ENCODE measurements at regions not wholly inside any gene's neighbourhood (a gene's known extent, or its start where the extent isn't known, plus 50 kb on each side); places are given as distances from the start of the nearest gene placed in this dataset.

GRCh38 chr9:135015565-135015964, 71.9 kb upstream of the OLFM1 start:
- Mint-ChIP-seq H3K27ac (no peak overlapping the region), H3K4me1 (no peaks in the 10 kb centered on the region), H3K27me3 (peaks cover 6 to 9% of the 10 kb centered on the region in 2 donors), H3K36me3 (no peaks in the 10 kb centered on the region), H3K4me3 (no peak overlapping the region), H3K9me3 (no peaks in the 10 kb centered on the region)
- CTCF ChIA-PET, result interaction anchor here (1.5 kb wide), 1 partner anchor 8 kb away, joined by 3 read pairs; no protein-coding TSS in a partner anchor
- Histone ChIP-seq H3K36me3 (ENCODE audit: insufficient read depth, low read length) (no peaks in the 10 kb centered on the region), H3K4me1 (ENCODE audit: insufficient read depth, low read length) (no peaks in the 10 kb centered on the region), H3K27ac (ENCODE audit: low read depth, low read length) (no peak overlapping the region), H3K27me3 (ENCODE audit: insufficient read depth, low read length, poor library complexity, severe bottlenecking) (no peaks in the 10 kb centered on the region), H3K9me3 (ENCODE audit: low read length) (no peaks in the 10 kb centered on the region), H3K4me3 (ENCODE audit: low read length) (no peak overlapping the region)
- POLR2A ChIA-PET, result no interaction called here
- DNase-seq, result no peak

GRCh38 chr9:135016037-135016640, 71.3 kb upstream of the OLFM1 start:
- H3K4me3 Mint-ChIP-seq, result no peak overlapping the region
- Histone ChIP-seq H3K27me3 (ENCODE audit: insufficient read depth, low read length, poor library complexity, severe bottlenecking) (no peaks in the 10 kb centered on the region), H3K27ac (ENCODE audit: low read depth, low read length) (no peak overlapping the region), H3K36me3 (ENCODE audit: insufficient read depth, low read length) (no peaks in the 10 kb centered on the region), H3K4me3 (ENCODE audit: low read length) (no peak overlapping the region), H3K4me1 (ENCODE audit: insufficient read depth, low read length) (no peaks in the 10 kb centered on the region), H3K9me3 (ENCODE audit: low read length) (no peaks in the 10 kb centered on the region)
- no peak for DNase-seq
- H3K9me3 Mint-ChIP-seq, result no peaks in the 10 kb centered on the region
- POLR2A ChIA-PET, result no interaction called here
- no peaks in the 10 kb centered on the region for H3K4me1 Mint-ChIP-seq
- H3K27ac Mint-ChIP-seq, result no peak overlapping the region
- H3K27me3 Mint-ChIP-seq, result peaks cover 6 to 9% of the 10 kb centered on the region in 2 donors
- H3K36me3 Mint-ChIP-seq, result no peaks in the 10 kb centered on the region
- CTCF ChIA-PET, result no interaction called here

DNA sequence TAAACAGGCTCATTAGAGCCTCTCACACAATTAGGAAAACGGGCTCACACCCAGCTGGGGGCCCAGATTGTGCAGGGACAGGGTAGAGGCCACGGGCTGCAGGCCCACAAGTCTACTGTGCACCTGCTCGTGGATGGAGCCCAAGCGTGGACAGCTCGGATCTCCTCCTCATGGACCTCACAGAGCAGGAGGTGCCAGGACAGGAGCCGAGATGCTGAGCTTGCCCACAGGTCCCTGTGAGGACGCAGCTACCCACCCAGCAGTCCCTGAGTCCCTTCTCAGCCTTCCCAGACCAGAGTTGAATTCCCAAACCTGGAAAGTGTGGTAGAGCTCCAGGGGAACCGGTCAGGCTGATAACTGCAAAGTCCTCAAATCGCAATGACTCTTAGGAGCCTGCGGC, 70.6 kb upstream of the OLFM1 start:
- ChIA-PET CTCF (no interaction called here), POLR2A (no interaction called here)
- no peaks in the 10 kb centered on the region for H3K9me3 Mint-ChIP-seq
- H3K36me3 Mint-ChIP-seq, result no peaks in the 10 kb centered on the region
- Histone ChIP-seq H3K36me3 (ENCODE audit: insufficient read depth, low read length) (no peaks in the 10 kb centered on the region), H3K4me1 (ENCODE audit: insufficient read depth, low read length) (no peaks in the 10 kb centered on the region), H3K27me3 (ENCODE audit: insufficient read depth, low read length, poor library complexity, severe bottlenecking) (no peaks in the 10 kb centered on the region), H3K4me3 (ENCODE audit: low read length) (no peak overlapping the region), H3K9me3 (ENCODE audit: low read length) (no peaks in the 10 kb centered on the region), H3K27ac (ENCODE audit: low read depth, low read length) (no peak overlapping the region)
- peaks cover 3 to 9% of the 10 kb centered on the region in 2 donors for H3K27me3 Mint-ChIP-seq
- no peaks in the 10 kb centered on the region for H3K4me1 Mint-ChIP-seq
- H3K27ac Mint-ChIP-seq, result no peak overlapping the region
- DNase-seq, result no peak
- H3K4me3 Mint-ChIP-seq, result no peak overlapping the region

DNA sequence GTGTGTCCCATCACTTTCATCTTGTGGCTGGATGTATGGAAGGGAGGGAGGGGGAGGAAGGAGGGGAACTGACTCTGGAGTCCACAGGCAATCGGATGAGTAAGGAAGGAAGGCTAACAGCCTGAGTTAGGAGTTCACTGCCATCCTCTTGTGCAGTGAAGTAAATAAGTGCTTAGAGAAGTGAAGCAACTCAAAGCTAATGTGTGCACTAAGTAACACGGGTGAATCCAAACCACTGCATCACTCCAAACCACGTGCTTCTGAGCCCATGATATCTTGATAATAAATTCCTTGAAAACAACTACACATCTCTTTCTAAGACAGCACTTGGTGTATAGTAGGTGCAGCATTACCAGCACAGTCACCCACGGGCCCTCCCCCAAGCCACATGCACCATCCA, 69.6 kb upstream of the OLFM1 start:
- no peaks in the 10 kb centered on the region for H3K9me3 ChIP-seq (ENCODE audit: low read length)
- POLR2A ChIA-PET, result no interaction called here
- Mint-ChIP-seq H3K27ac (no peak overlapping the region), H3K9me3 (no peaks in the 10 kb centered on the region), H3K27me3 (peaks cover 7 to 9% of the 10 kb centered on the region in 2 donors), H3K4me1 (no peaks in the 10 kb centered on the region), H3K36me3 (no peaks in the 10 kb centered on the region), H3K4me3 (no peak overlapping the region)
- no peak overlapping the region for H3K4me3 ChIP-seq (ENCODE audit: low read length)
- H3K27ac ChIP-seq (ENCODE audit: low read depth, low read length), result no peak overlapping the region
- no peak for DNase-seq
- no peaks in the 10 kb centered on the region for H3K4me1 ChIP-seq (ENCODE audit: insufficient read depth, low read length)
- no peaks in the 10 kb centered on the region for H3K27me3 ChIP-seq (ENCODE audit: insufficient read depth, low read length, poor library complexity, severe bottlenecking)
- H3K36me3 ChIP-seq (ENCODE audit: insufficient read depth, low read length), result no peaks in the 10 kb centered on the region
- CTCF ChIA-PET, result no interaction called here

- H3K36me3 Mint-ChIP-seq, result no peaks in the 10 kb centered on the region
- Histone ChIP-seq H3K27me3 (ENCODE audit: insufficient read depth, low read length, poor library complexity, severe bottlenecking) (no peaks in the 10 kb centered on the region), H3K27ac (ENCODE audit: low read depth, low read length) (no peak overlapping the region), H3K36me3 (ENCODE audit: insufficient read depth, low read length) (no peaks in the 10 kb centered on the region), H3K4me3 (ENCODE audit: low read length) (no peak overlapping the region), H3K4me1 (ENCODE audit: insufficient read depth, low read length) (no peaks in the 10 kb centered on the region), H3K9me3 (ENCODE audit: low read length) (no peaks in the 10 kb centered on the region)
- POLR2A ChIA-PET, result no interaction called here
- no peak overlapping the region for H3K27ac Mint-ChIP-seq
- no peak for DNase-seq
- no peak overlapping the region for H3K4me3 Mint-ChIP-seq
- no peaks in the 10 kb centered on the region for H3K9me3 Mint-ChIP-seq
- H3K4me1 Mint-ChIP-seq, result no peaks in the 10 kb centered on the region
- CTCF ChIA-PET, result no interaction called here
- H3K27me3 Mint-ChIP-seq, result peaks cover 7 to 9% of the 10 kb centered on the region in 2 donors
These were observed 69.1 kb upstream of the OLFM1 start for GRCh38 chr9:135018306-135018915.

DNA sequence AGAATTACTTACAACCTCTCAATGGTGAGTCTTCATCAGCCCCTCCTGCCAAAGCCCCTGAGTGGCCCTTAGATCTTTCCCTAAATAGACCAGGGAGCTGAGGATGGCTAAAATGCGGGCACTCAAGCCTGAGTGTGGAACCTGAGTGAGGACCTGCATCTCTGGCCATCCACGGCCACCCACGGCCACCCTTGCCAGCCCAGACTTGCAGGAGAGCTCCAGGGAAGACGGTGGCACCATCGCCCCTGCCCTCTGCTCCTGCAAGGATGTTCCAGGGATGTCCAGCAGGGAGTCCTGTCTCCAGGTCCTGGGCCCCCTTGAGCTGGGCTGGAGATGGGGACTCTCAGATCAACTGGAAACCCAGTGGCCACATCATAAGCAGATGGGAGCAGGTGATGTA, 68.2 kb upstream of the OLFM1 start:
- no peak for DNase-seq
- no peak overlapping the region for H3K4me3 Mint-ChIP-seq
- H3K27me3 Mint-ChIP-seq, result peaks cover 4 to 5% of the 10 kb centered on the region in 2 donors
- H3K27ac Mint-ChIP-seq, result no peak overlapping the region
- POLR2A ChIA-PET, result no interaction called here
- CTCF ChIA-PET, result no interaction called here
- Histone ChIP-seq H3K4me1 (ENCODE audit: insufficient read depth, low read length) (no peaks in the 10 kb centered on the region), H3K27ac (ENCODE audit: low read depth, low read length) (no peak overlapping the region), H3K9me3 (ENCODE audit: low read length) (no peaks in the 10 kb centered on the region), H3K27me3 (ENCODE audit: insufficient read depth, low read length, poor library complexity, severe bottlenecking) (no peaks in the 10 kb centered on the region), H3K4me3 (ENCODE audit: low read length) (no peak overlapping the region), H3K36me3 (ENCODE audit: insufficient read depth, low read length) (no peaks in the 10 kb centered on the region)
- no peaks in the 10 kb centered on the region for H3K4me1 Mint-ChIP-seq
- no peaks in the 10 kb centered on the region for H3K36me3 Mint-ChIP-seq
- H3K9me3 Mint-ChIP-seq, result no peaks in the 10 kb centered on the region

DNA sequence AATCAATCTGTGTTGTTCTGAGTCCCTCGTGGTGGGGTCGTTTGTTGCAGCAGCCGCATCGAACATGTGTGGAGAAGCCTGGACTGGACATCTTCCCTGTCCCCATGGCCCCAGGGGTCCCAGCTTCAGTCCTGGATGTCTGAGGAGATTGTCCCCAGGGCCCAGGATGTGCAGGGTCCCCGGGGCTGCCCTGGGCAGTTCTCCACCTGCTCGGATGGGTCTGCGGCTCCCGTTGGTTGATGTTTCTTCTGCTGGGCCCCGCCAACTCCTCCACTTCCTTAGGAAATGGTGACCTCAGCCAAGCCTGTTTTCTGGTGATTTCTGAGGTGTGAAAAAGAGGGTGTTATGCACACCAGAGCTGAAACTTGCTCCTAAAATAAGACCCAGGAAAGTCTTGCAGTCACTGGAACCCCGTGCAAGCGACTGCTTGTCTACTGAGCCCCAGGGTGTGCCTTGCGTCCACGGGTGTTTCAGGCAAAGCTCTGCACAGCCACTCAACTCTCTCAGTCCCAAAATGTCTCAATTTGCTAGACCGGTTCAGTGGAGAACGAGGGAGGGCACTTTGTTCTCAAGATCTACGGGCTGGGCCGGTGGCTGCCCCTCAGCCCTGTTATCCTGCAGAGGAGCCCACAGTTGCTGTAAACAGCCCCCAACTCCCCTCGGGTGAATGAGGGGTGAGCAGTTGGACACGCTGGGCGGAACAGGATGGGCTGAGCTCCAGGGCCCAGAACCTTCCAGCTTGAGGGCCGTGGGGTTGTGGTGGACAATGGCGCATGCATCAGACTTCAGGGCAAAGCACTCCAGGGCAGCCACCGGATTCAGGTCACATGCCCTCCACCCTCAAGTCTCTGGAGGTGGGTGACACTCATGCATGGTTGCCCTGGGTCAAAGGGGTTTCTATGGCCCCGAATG, 66.7 kb upstream of the OLFM1 start:
- Histone ChIP-seq H3K27me3 (ENCODE audit: insufficient read depth, low read length, poor library complexity, severe bottlenecking) (no peaks in the 10 kb centered on the region), H3K4me1 (ENCODE audit: insufficient read depth, low read length) (no peaks in the 10 kb centered on the region), H3K9me3 (ENCODE audit: low read length) (no peaks in the 10 kb centered on the region), H3K27ac (ENCODE audit: low read depth, low read length) (no peak overlapping the region), H3K4me3 (ENCODE audit: low read length) (no peak overlapping the region), H3K36me3 (ENCODE audit: insufficient read depth, low read length) (no peaks in the 10 kb centered on the region)
- DNase-seq, result no peak
- Mint-ChIP-seq H3K4me1 (no peaks in the 10 kb centered on the region), H3K4me3 (no peak overlapping the region), H3K36me3 (no peaks in the 10 kb centered on the region), H3K27me3 (peaks cover 0 to 7% of the 10 kb centered on the region in 2 donors), H3K27ac (no peak overlapping the region), H3K9me3 (no peaks in the 10 kb centered on the region)
- POLR2A ChIA-PET, result no interaction called here
- CTCF ChIA-PET, result no interaction called here

DNA sequence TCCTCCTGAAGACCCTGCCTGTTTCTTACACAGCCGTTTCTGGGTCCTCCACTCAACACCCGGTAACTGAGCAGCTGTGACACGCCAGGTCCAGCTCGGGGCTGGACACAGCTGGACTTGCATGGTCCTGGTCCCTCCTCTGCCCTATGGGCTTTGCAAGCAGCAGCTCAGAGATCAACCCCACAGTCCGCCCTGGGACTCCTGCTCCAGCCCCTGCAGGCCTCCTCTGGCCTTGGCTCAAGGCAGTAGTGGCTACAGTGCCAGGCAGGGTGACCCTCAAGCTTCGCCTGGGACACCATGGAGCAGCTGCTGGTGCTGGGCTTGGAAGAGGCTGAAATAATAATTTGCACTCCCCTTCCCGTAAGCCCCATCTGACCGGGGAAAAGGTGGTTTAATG, 66.1 kb upstream of the OLFM1 start:
- Histone ChIP-seq H3K4me3 (ENCODE audit: low read length) (no peak overlapping the region), H3K27me3 (ENCODE audit: insufficient read depth, low read length, poor library complexity, severe bottlenecking) (no peaks in the 10 kb centered on the region), H3K9me3 (ENCODE audit: low read length) (no peaks in the 10 kb centered on the region), H3K36me3 (ENCODE audit: insufficient read depth, low read length) (no peaks in the 10 kb centered on the region), H3K27ac (ENCODE audit: low read depth, low read length) (no peak overlapping the region), H3K4me1 (ENCODE audit: insufficient read depth, low read length) (no peaks in the 10 kb centered on the region)
- no peaks in the 10 kb centered on the region for H3K4me1 Mint-ChIP-seq
- H3K27ac Mint-ChIP-seq, result no peak overlapping the region
- ChIA-PET CTCF (no interaction called here), POLR2A (no interaction called here)
- no peak overlapping the region for H3K4me3 Mint-ChIP-seq
- DNase-seq, result no peak
- H3K36me3 Mint-ChIP-seq, result no peaks in the 10 kb centered on the region
- H3K27me3 Mint-ChIP-seq, result peaks cover 0 to 7% of the 10 kb centered on the region in 2 donors
- H3K9me3 Mint-ChIP-seq, result no peaks in the 10 kb centered on the region
